ENCODE measurements at regions not wholly inside any gene's neighbourhood (a gene's known extent, or its start where the extent isn't known, plus 50 kb on each side); places are given as distances from the start of the nearest gene placed in this dataset.

GRCh38 chr5:68478301-68479095 is 262.9 kb downstream of the PIK3R1 start:
- Mint-ChIP-seq H3K27me3 (no peaks in the 10 kb centered on the region), H3K4me3 (no peak overlapping the region), H3K4me1 (no peaks in the 10 kb centered on the region), H3K36me3 (ENCODE audit: insufficient read depth) (no peaks in the 10 kb centered on the region), H3K27ac (ENCODE audit: low read depth) (no peak overlapping the region), H3K9me3 (no peaks in the 10 kb centered on the region)
- ATAC-seq (replicated peaks; ENCODE audit: extremely low read depth, poor library complexity, severe bottlenecking) (no peak), DNase-seq (ENCODE audit: low spot score in 2 of 2) (no peak)

GRCh38 chr5:68479524-68479923 is 264.0 kb downstream of the PIK3R1 start:
- Mint-ChIP-seq H3K4me3 (no peak overlapping the region), H3K4me1 (no peaks in the 10 kb centered on the region), H3K36me3 (ENCODE audit: insufficient read depth) (no peaks in the 10 kb centered on the region), H3K27me3 (no peaks in the 10 kb centered on the region), H3K27ac (ENCODE audit: low read depth) (no peak overlapping the region), H3K9me3 (no peaks in the 10 kb centered on the region)
- no peak for DNase-seq (ENCODE audit: low spot score in 2 of 2)
- ATAC-seq (replicated peaks; ENCODE audit: extremely low read depth, poor library complexity, severe bottlenecking): no peak

DNA sequence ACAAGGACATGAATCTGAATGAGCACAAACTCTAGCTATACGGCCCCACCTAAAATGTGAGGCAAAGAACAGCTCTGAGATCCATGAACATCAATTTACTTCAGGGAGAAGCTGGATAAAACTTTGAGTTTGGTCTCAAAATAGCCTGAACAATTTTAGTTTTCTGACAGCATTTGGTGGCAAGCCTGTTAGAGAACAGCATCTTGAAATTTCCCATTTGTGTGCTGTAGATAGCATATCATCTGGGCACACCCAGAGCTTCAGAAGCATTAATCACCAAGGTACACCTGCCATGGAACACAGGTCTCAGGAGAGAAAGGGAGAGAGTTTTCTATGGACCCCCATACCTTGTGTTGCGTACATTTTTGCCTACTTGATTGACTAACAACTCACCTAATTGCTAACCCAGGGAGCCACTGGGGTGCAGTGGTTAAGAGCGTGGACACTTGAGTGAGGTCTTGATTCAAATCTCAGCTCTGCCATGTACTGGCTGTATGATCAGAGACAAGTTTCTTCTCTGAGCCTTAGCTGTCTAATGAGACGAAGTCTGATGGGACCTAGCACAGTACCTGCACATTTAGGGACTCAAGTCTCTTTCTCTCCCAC is 264.9 kb downstream of the PIK3R1 start:
- Mint-ChIP-seq H3K36me3 (ENCODE audit: insufficient read depth) (no peaks in the 10 kb centered on the region), H3K27ac (ENCODE audit: low read depth) (no peak overlapping the region), H3K4me1 (no peaks in the 10 kb centered on the region), H3K27me3 (peaks cover under 1% of the 10 kb centered on the region), H3K4me3 (no peak overlapping the region), H3K9me3 (no peaks in the 10 kb centered on the region)
- ATAC-seq (replicated peaks; ENCODE audit: extremely low read depth, poor library complexity, severe bottlenecking): no peak
- no peak for DNase-seq (ENCODE audit: low spot score in 2 of 2)

GRCh38 chr5:68482199-68482598 is 266.6 kb downstream of the PIK3R1 start:
- Mint-ChIP-seq H3K4me1 (no peaks in the 10 kb centered on the region), H3K9me3 (no peaks in the 10 kb centered on the region), H3K36me3 (ENCODE audit: insufficient read depth) (no peaks in the 10 kb centered on the region), H3K27me3 (peaks cover 17% of the 10 kb centered on the region), H3K4me3 (no peak overlapping the region), H3K27ac (ENCODE audit: low read depth) (no peak overlapping the region)
- ATAC-seq (replicated peaks; ENCODE audit: extremely low read depth, poor library complexity, severe bottlenecking) (no peak), DNase-seq (ENCODE audit: low spot score in 2 of 2) (no peak)

DNA sequence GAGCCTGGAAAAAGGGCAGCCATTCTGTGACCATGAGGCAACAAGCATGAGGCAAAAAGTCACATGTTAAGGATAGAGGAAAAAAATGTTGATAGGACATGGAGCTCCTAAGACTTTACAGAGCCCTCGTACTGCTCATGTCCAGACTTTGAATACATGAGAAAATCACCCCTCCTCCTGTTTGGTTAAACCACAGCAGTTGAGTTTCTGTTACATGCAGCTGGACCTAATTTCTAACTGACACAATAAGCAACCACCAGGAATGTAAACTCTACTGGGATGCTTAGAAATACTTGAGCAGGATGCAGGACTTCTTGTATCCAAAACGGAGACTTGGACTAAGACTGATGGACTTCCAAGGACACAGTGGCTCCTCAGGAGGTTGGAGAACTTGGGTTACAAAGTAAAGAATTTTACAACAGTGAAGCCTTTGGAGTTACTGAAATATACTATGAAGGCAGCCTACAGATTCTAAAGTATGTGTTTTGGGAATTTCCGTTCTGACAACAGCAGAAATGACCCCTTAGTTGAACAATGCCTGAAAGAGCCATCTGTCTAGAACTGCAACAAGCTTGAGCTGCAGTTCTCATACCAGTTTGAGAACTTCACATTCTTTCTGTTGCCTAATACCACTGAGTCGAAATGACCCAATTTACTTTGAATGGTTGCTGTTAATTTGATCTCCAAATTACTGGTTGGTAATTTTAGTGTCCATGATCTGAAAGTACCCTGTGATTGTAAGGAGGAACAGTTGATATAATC is 268.9 kb downstream of the PIK3R1 start:
- H3K27me3 Mint-ChIP-seq: peaks cover 33% of the 10 kb centered on the region

DNA sequence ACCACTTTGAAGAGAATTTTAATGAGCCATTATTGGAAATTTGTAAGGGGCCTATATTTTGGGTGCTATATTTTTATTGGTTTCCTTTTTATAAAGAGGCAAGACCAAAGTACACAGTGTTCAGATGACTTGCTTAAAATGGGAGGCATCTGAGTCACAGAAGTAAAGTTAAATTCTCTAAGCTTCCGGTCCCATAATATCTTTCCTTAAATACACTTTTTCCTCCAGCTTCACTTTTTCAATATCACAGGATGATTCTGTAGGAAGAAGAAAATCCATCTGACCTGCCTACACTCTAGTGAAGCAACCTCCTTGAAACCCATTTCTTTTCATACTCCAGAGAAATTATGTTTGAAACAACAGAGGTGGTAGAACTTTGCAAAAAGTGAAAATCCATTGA is 274.0 kb downstream of the PIK3R1 start:
- no peaks in the 10 kb centered on the region for H3K4me1 Mint-ChIP-seq
- H3K27ac Mint-ChIP-seq (ENCODE audit: low read depth): no peak overlapping the region
- H3K27me3 Mint-ChIP-seq: peaks cover 49% of the 10 kb centered on the region
- H3K36me3 Mint-ChIP-seq (ENCODE audit: insufficient read depth): no peaks in the 10 kb centered on the region
- DNase-seq (ENCODE audit: low spot score in 2 of 2) (no peak), ATAC-seq (replicated peaks; ENCODE audit: extremely low read depth, poor library complexity, severe bottlenecking) (no peak)
- H3K9me3 Mint-ChIP-seq: no peaks in the 10 kb centered on the region
- H3K4me3 Mint-ChIP-seq: no peak overlapping the region

More for the DNA sequence above, 268.9 kb downstream of the PIK3R1 start:
- Mint-ChIP-seq H3K27ac (ENCODE audit: low read depth) (no peak overlapping the region), H3K36me3 (ENCODE audit: insufficient read depth) (no peaks in the 10 kb centered on the region), H3K4me3 (no peak overlapping the region), H3K4me1 (no peaks in the 10 kb centered on the region), H3K9me3 (no peaks in the 10 kb centered on the region)
- no peak for DNase-seq (ENCODE audit: low spot score in 2 of 2)
- ATAC-seq (replicated peaks; ENCODE audit: extremely low read depth, poor library complexity, severe bottlenecking): no peak

DNA sequence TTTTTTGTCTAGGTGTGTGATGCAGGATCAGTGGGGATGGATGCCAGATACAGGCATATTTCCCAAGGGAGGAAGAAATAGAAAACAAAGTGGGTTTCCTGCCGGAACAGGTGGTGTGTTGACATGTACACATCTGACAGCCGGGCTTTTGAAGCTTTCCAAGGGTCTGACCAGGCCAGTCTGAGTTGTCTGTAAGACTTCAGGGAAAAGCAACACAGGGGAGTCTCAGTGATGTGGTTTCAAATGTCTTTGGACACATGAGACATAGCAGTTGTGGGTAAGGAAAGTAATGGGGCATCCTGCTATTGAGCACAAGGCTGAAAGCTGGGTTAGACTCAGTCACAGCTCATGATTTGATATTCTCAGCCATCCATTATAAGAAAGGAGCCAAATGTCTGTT is 274.9 kb downstream of the PIK3R1 start:
- ATAC-seq (replicated peaks; ENCODE audit: extremely low read depth, poor library complexity, severe bottlenecking): no peak
- H3K36me3 Mint-ChIP-seq (ENCODE audit: insufficient read depth): no peaks in the 10 kb centered on the region

DNA sequence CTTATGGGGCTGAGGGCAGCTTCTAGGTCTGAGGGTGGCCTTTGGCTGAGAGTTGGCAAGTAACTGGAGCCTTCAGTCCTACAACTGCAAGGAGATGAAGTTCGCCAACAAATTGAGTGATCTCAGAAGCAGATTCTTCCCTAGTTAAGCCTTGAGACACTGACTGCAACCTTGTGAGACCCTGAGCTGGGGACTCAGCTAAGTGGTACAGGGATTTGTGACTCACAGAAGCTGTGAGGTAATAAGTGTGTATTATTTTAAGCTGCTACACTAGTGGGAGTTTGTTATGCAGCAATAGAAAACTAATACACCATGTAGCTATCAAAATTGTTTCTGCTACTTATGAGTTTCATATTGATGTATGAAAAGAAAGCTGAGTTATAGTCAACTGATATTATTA is 279.2 kb downstream of the PIK3R1 start:
- Mint-ChIP-seq H3K9me3 (peaks cover 20% of the 10 kb centered on the region), H3K27ac (ENCODE audit: low read depth) (no peak overlapping the region), H3K36me3 (ENCODE audit: insufficient read depth) (no peaks in the 10 kb centered on the region), H3K27me3 (peaks cover 14% of the 10 kb centered on the region), H3K4me1 (no peaks in the 10 kb centered on the region), H3K4me3 (no peak overlapping the region)
- DNase-seq (ENCODE audit: low spot score in 2 of 2): no peak
- no peak for ATAC-seq (replicated peaks; ENCODE audit: extremely low read depth, poor library complexity, severe bottlenecking)

More for the DNA sequence above, 274.9 kb downstream of the PIK3R1 start:
- no peak for DNase-seq (ENCODE audit: low spot score in 2 of 2)
- H3K9me3 Mint-ChIP-seq: no peaks in the 10 kb centered on the region
- H3K4me3 Mint-ChIP-seq: no peak overlapping the region
- H3K27me3 Mint-ChIP-seq: peaks cover 49% of the 10 kb centered on the region
- H3K27ac Mint-ChIP-seq (ENCODE audit: low read depth): no peak overlapping the region
- H3K4me1 Mint-ChIP-seq: no peaks in the 10 kb centered on the region

GRCh38 chr5:68499987-68500386 is 284.4 kb downstream of the PIK3R1 start:
- H3K4me1 Mint-ChIP-seq: no peaks in the 10 kb centered on the region
- H3K27me3 Mint-ChIP-seq: peaks cover 11% of the 10 kb centered on the region
- no peak for DNase-seq (ENCODE audit: low spot score in 2 of 2)
- no peak overlapping the region for H3K4me3 Mint-ChIP-seq
- peaks cover 24% of the 10 kb centered on the region for H3K9me3 Mint-ChIP-seq
- no peak overlapping the region for H3K27ac Mint-ChIP-seq (ENCODE audit: low read depth)
- ATAC-seq (replicated peaks; ENCODE audit: extremely low read depth, poor library complexity, severe bottlenecking): no peak
- no peaks in the 10 kb centered on the region for H3K36me3 Mint-ChIP-seq (ENCODE audit: insufficient read depth)

GRCh38 chr5:68500813-68501212 is 285.3 kb downstream of the PIK3R1 start:
- H3K36me3 Mint-ChIP-seq (ENCODE audit: insufficient read depth): no peaks in the 10 kb centered on the region
- DNase-seq (ENCODE audit: low spot score in 2 of 2): no peak
- H3K9me3 Mint-ChIP-seq: peaks cover 24% of the 10 kb centered on the region
- peaks cover 11% of the 10 kb centered on the region for H3K27me3 Mint-ChIP-seq
- H3K27ac Mint-ChIP-seq (ENCODE audit: low read depth): no peak overlapping the region
- H3K4me3 Mint-ChIP-seq: no peak overlapping the region
- no peak for ATAC-seq (replicated peaks; ENCODE audit: extremely low read depth, poor library complexity, severe bottlenecking)
- H3K4me1 Mint-ChIP-seq: no peaks in the 10 kb centered on the region

DNA sequence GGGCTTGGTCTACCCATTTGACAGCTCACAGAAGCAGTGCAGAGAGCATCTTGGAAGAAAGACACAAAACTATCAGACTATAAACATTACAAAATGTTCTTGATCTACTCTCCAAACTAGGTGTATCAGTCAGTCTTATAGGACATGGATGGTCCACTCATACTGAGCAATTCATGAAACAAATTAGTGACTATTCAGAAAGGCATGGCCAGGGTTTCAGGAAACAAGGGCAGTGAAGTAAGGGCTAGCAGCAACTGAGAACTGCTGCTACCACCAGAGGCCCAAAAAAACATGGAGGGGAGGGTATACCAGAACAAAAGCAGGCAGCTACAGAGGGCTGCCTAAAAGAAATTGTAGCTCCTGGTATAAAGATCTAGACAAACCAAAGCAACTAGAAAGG is 287.0 kb downstream of the PIK3R1 start:
- H3K27me3 Mint-ChIP-seq: peaks cover 11% of the 10 kb centered on the region
- no peak overlapping the region for H3K4me3 Mint-ChIP-seq
- H3K36me3 Mint-ChIP-seq (ENCODE audit: insufficient read depth): no peaks in the 10 kb centered on the region
- H3K27ac Mint-ChIP-seq (ENCODE audit: low read depth): no peak overlapping the region
- ATAC-seq (replicated peaks; ENCODE audit: extremely low read depth, poor library complexity, severe bottlenecking) (no peak), DNase-seq (ENCODE audit: low spot score in 2 of 2) (no peak)
- H3K4me1 Mint-ChIP-seq: no peaks in the 10 kb centered on the region
- H3K9me3 Mint-ChIP-seq: peaks cover 15% of the 10 kb centered on the region

DNA sequence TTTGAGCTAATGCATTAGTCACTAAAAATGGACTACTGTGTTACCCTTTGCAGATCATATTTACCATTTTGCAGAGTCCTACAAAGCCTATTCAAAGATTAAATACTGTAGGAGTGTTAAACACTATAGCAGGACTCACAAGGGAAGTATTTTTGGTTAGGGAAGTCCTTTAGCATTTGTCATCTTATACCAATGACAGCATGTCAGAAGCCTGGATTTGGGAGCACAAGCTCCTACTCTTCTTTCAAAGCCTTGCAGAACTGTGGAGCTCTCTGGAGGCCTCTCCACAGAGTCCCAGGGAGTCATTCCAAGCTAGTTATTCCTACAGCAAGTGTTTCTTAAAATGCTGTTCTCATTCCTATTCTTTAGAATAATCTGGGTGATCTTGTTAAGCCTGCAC is 288.8 kb downstream of the PIK3R1 start:
- ATAC-seq (replicated peaks; ENCODE audit: extremely low read depth, poor library complexity, severe bottlenecking) (no peak), DNase-seq (ENCODE audit: low spot score in 2 of 2) (no peak)
- H3K9me3 Mint-ChIP-seq: peaks cover 5% of the 10 kb centered on the region
- H3K4me3 Mint-ChIP-seq: no peak overlapping the region
- H3K27me3 Mint-ChIP-seq: peaks cover 11% of the 10 kb centered on the region
- H3K36me3 Mint-ChIP-seq (ENCODE audit: insufficient read depth): no peaks in the 10 kb centered on the region
- no peaks in the 10 kb centered on the region for H3K4me1 Mint-ChIP-seq
- H3K27ac Mint-ChIP-seq (ENCODE audit: low read depth): no peak overlapping the region
